ENCODE measurements at regions not wholly inside any gene's neighbourhood (a gene's known extent, or its start where the extent isn't known, plus 50 kb on each side); places are given as distances from the start of the nearest gene placed in this dataset.

GRCh38 chr12:126425264-126425663 is 1360.0 kb downstream of the AACS start:
- no peak overlapping the region for H3K27ac Mint-ChIP-seq
- DNase-seq, result no peak

More at GRCh38 chr12:126425264-126425663, 1360.0 kb downstream of the AACS start:
- Histone ChIP-seq H4K8ac (replicated peaks; ENCODE audit: insufficient read length, low read depth, low read length) (no peak overlapping the region), H4K20me1 (ENCODE audit: control insufficient read depth, insufficient read depth, insufficient read length) (no peaks in the 10 kb centered on the region), H2BK120ac (ENCODE audit: low read depth, low read length, poor library complexity, severe bottlenecking) (no peak overlapping the region), H2AFZ (ENCODE audit: low read length) (no peak overlapping the region), H3K14ac (ENCODE audit: insufficient read depth, low read length) (no peak overlapping the region; the same call in 1 of the 2 replicates), H3K4me2 (ENCODE audit: insufficient read depth, insufficient read length, low read length) (no peak overlapping the region), H2BK15ac (ENCODE audit: low read depth, low read length) (no peak overlapping the region), H3K27ac (ENCODE audit: insufficient read length, low read depth, low read length) (no peak overlapping the region), H3K56ac (ENCODE audit: insufficient read length, low read depth, low read length) (no peak overlapping the region), H4K5ac (ENCODE audit: insufficient read length, low read depth, low read length) (no peak overlapping the region), H2AK5ac (ENCODE audit: insufficient read length, low read length) (no peak overlapping the region), H3K79me2 (ENCODE audit: insufficient read depth, low read length) (no peaks in the 10 kb centered on the region), H3K4me1 (ENCODE audit: insufficient read depth, low read length) (no peaks in the 10 kb centered on the region), H2BK20ac (ENCODE audit: low read depth, low read length, poor library complexity, severe bottlenecking) (no peak overlapping the region), H3K79me1 (ENCODE audit: insufficient read depth, low read depth, low read length, poor library complexity, severe bottlenecking) (no peaks in the 10 kb centered on the region), H3K9me3 (ENCODE audit: control insufficient read depth, low read depth, low read length) (no peaks in the 10 kb centered on the region), H2BK5ac (ENCODE audit: insufficient read length, low read length) (no peak overlapping the region), H4K91ac (ENCODE audit: insufficient read length, low read depth, low read length) (no peak overlapping the region), H3K18ac (ENCODE audit: insufficient read length, low read depth, low read length) (no peak overlapping the region), H3K4ac (ENCODE audit: low read depth, low read length) (no peak overlapping the region), H3K23me2 (ENCODE audit: insufficient read length, low read depth, low read length, poor library complexity, severe bottlenecking) (no peaks in the 10 kb centered on the region), H3T11ph (ENCODE audit: low read length) (no peak overlapping the region), H3K27me3 (ENCODE audit: insufficient read depth, low read length) (no peaks in the 10 kb centered on the region), H3K23ac (ENCODE audit: insufficient read length, low read depth, low read length) (no peak overlapping the region), H3K9ac (ENCODE audit: extremely low read depth, insufficient read length, low read length) (no peak overlapping the region), H2BK12ac (ENCODE audit: insufficient read length, low read depth, low read length) (no peak overlapping the region)
- WGBS (ENCODE audit: extremely low coverage, insufficient read length, low lambda C conversion rate), result no CpG with 5 or more reads among the region's 7 CpGs
- TF ChIP-seq CTCF (conservative IDR thresholded peaks at IDR 0.05), result no peak
- Mint-ChIP-seq H3K4me3 (no peak overlapping the region), H3K9me3 (peaks cover 4 to 7% of the 10 kb centered on the region in 2 experiments; a peak in 4 of 5 replicates), H3K4me1 (no peaks in the 10 kb centered on the region), H3K36me3 (ENCODE audit: insufficient read depth in 1 of 3, low read depth in 3 of 3) (peaks cover 0 to 5% (median 0%) of the 10 kb centered on the region in 3 experiments; a peak in 4 of 7 replicates), H3K27me3 (ENCODE audit: low read depth) (no peaks in the 10 kb centered on the region)

Measured in H9 (cell line).